ENCODE measurements at regions not wholly inside any gene's neighbourhood (a gene's known extent, or its start where the extent isn't known, plus 50 kb on each side); places are given as distances from the start of the nearest gene placed in this dataset.

GRCh38 chr13:111584101-111584672, 263.7 kb downstream of the TEX29 start:
- Histone ChIP-seq H3K4me1 (no peaks in the 10 kb centered on the region), H3K9me3 (ENCODE audit: low read depth) (no peaks in the 10 kb centered on the region), H2AFZ (replicated peaks) (no peak overlapping the region), H3K4me3 (no peak overlapping the region), H3K79me2 (ENCODE audit: low read depth) (no peaks in the 10 kb centered on the region), H3K9ac (no peak overlapping the region), H3F3A (ENCODE audit: low read depth) (no peaks in the 10 kb centered on the region), H3K4me2 (no peak overlapping the region), H3K27me3 (no peaks in the 10 kb centered on the region), H4K20me1 (ENCODE audit: low read depth) (no peaks in the 10 kb centered on the region), H3K27ac (no peak overlapping the region), H3K36me3 (no peaks in the 10 kb centered on the region)
- Mint-ChIP-seq H3K27me3 (ENCODE audit: insufficient read depth, low read depth) (peaks cover 3% of the 10 kb centered on the region), H3K4me1 (no peaks in the 10 kb centered on the region), H3K9me3 (peaks cover 20% of the 10 kb centered on the region), H3K4me3 (no peak overlapping the region), H3K36me3 (no peaks in the 10 kb centered on the region), H3K27ac (no peak overlapping the region)
- no peak for DNase-seq (ENCODE audit: low spot score)
- TF ChIP-seq EZH2 (IDR thresholded peaks at IDR 0.05) (no peak), EZH2phosphoT487 (IDR thresholded peaks at IDR 0.05) (no peak)
- TF ChIP-seq, protein P1, sequence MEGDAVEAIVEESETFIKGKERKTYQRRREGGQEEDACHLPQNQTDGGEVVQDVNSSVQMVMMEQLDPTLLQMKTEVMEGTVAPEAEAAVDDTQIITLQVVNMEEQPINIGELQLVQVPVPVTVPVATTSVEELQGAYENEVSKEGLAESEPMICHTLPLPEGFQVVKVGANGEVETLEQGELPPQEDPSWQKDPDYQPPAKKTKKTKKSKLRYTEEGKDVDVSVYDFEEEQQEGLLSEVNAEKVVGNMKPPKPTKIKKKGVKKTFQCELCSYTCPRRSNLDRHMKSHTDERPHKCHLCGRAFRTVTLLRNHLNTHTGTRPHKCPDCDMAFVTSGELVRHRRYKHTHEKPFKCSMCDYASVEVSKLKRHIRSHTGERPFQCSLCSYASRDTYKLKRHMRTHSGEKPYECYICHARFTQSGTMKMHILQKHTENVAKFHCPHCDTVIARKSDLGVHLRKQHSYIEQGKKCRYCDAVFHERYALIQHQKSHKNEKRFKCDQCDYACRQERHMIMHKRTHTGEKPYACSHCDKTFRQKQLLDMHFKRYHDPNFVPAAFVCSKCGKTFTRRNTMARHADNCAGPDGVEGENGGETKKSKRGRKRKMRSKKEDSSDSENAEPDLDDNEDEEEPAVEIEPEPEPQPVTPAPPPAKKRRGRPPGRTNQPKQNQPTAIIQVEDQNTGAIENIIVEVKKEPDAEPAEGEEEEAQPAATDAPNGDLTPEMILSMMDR (IDR thresholded peaks at IDR 0.05): no peak

GRCh38 chr13:111584870-111585269, 264.4 kb downstream of the TEX29 start:
- Histone ChIP-seq H4K20me1 (ENCODE audit: low read depth) (no peaks in the 10 kb centered on the region), H3F3A (ENCODE audit: low read depth) (no peaks in the 10 kb centered on the region), H3K4me1 (no peaks in the 10 kb centered on the region), H3K27ac (no peak overlapping the region), H3K27me3 (no peaks in the 10 kb centered on the region), H3K79me2 (ENCODE audit: low read depth) (no peaks in the 10 kb centered on the region), H3K4me3 (no peak overlapping the region), H3K4me2 (no peak overlapping the region), H3K9ac (no peak overlapping the region), H3K36me3 (no peaks in the 10 kb centered on the region), H3K9me3 (ENCODE audit: low read depth) (no peaks in the 10 kb centered on the region), H2AFZ (replicated peaks) (no peak overlapping the region)
- Mint-ChIP-seq H3K4me3 (no peak overlapping the region), H3K9me3 (peaks cover 14% of the 10 kb centered on the region), H3K36me3 (no peaks in the 10 kb centered on the region), H3K27me3 (ENCODE audit: insufficient read depth, low read depth) (no peaks in the 10 kb centered on the region), H3K27ac (no peak overlapping the region), H3K4me1 (no peaks in the 10 kb centered on the region)
- TF ChIP-seq, protein P1 (IDR thresholded peaks at IDR 0.05): no peak
- TF ChIP-seq EZH2 (IDR thresholded peaks at IDR 0.05) (no peak), EZH2phosphoT487 (IDR thresholded peaks at IDR 0.05) (no peak)
- DNase-seq (ENCODE audit: low spot score): no peak

DNA sequence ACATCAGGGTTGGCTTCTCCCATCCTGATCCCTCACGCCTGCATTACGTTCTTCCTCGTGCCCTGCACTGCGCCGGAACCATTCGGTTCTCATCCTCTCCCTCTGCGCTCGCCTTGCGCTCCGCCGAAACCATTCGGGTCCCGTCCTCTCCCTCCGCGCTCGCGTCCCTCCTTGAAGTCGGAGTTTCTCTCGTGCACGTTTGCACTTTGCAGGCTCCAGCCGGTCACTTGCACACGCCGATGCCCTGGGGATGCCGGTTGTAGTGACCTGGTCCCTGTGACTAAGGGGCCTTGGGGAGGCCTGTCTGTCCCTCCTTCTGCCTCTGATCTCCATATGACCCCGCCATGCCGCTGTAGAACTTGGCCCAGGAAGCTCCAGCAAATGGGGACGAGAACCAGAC, 265.8 kb downstream of the TEX29 start:
- Mint-ChIP-seq H3K36me3 (no peaks in the 10 kb centered on the region), H3K27ac (no peak overlapping the region), H3K4me3 (no peak overlapping the region), H3K9me3 (peaks cover 5% of the 10 kb centered on the region), H3K27me3 (ENCODE audit: insufficient read depth, low read depth) (peaks cover 5% of the 10 kb centered on the region), H3K4me1 (no peaks in the 10 kb centered on the region)
- Histone ChIP-seq H3K4me1 (no peaks in the 10 kb centered on the region), H3K9me3 (ENCODE audit: low read depth) (no peaks in the 10 kb centered on the region), H3K9ac (no peak overlapping the region), H4K20me1 (ENCODE audit: low read depth) (no peaks in the 10 kb centered on the region), H3K4me3 (no peak overlapping the region), H3K27me3 (no peaks in the 10 kb centered on the region), H3K36me3 (no peaks in the 10 kb centered on the region), H3K79me2 (ENCODE audit: low read depth) (no peaks in the 10 kb centered on the region), H3K4me2 (no peak overlapping the region), H3K27ac (no peak overlapping the region), H3F3A (ENCODE audit: low read depth) (no peaks in the 10 kb centered on the region), H2AFZ (replicated peaks) (no peak overlapping the region)
- TF ChIP-seq EZH2phosphoT487 (IDR thresholded peaks at IDR 0.05) (no peak), EZH2 (IDR thresholded peaks at IDR 0.05) (no peak)
- TF ChIP-seq, protein P1 (IDR thresholded peaks at IDR 0.05): no peak
- DNase-seq (ENCODE audit: low spot score): no peak
